ENCODE measurements at regions not wholly inside any gene's neighbourhood (a gene's known extent, or its start where the extent isn't known, plus 50 kb on each side); places are given as distances from the start of the nearest gene placed in this dataset.

DNA sequence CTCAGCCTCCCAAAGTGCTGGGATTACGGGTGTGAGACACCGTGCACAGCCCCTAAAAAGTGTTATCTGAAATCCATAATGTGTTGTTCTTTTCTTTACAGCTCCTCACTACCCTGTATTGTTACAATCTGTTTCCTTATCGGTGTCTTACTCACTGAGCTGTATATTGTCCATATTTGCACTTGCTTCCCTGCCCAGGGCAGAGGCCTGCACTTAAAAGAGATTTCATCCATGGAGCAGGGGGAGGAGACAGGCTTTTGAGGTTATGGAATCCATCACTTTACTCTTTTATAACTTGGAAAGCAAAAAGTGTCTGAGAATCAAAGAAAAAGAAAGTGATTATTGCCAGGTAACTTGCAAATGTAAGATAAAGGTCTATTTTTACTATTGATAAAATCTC lies 251.0 kb downstream of the DIO2 start:
- no peak overlapping the region for H3K4me3 ChIP-seq
- peaks cover 14 to 18% (median 17%) of the 10 kb centered on the region in 11 experiments for H3K9me3 ChIP-seq (replicated peaks in 1 of 11)
- H3K36me3 ChIP-seq = no peaks in the 10 kb centered on the region
- H3K4me2 ChIP-seq = no peak overlapping the region
- no peaks in the 10 kb centered on the region for H4K20me1 ChIP-seq
- no peaks in the 10 kb centered on the region for H3K4me1 ChIP-seq
- no peak for TF ChIP-seq Cebpa-rat (IDR thresholded peaks at IDR 0.05)
- no peak overlapping the region for H3K9ac ChIP-seq
- H3K27me3 ChIP-seq = no peaks in the 10 kb centered on the region
- H3K27ac ChIP-seq = no peak overlapping the region

DNA sequence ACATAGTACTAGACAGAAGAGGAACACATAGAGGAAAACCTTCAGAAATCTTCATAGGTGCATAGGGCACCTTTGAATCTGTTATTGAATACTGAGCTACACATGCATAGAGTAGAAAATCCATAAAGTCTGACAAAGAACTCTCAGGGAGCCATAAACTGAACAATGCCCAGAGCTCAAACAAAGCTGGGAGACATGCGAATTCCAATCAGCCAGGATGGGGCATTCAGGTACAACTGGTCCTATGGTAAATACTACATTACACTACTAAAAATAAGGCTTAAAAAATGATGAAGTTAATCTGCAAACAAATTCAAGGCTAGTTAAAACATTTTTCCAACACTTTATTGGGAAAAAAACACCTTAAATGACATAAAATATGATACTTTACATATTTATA lies 259.7 kb downstream of the DIO2 start:
- Histone ChIP-seq H3K4me3 (no peak overlapping the region), H3K9ac (no peak overlapping the region), H3K4me1 (no peaks in the 10 kb centered on the region), H3K4me2 (no peak overlapping the region), H4K20me1 (no peaks in the 10 kb centered on the region), H3K27ac (no peak overlapping the region), H3K27me3 (no peaks in the 10 kb centered on the region), H3K36me3 (no peaks in the 10 kb centered on the region), H3K9me3 (replicated peaks in 1 of 11) (peaks cover 29 to 36% (median 31%) of the 10 kb centered on the region in 11 experiments)
- TF ChIP-seq Cebpa-rat (IDR thresholded peaks at IDR 0.05) = no peak

DNA sequence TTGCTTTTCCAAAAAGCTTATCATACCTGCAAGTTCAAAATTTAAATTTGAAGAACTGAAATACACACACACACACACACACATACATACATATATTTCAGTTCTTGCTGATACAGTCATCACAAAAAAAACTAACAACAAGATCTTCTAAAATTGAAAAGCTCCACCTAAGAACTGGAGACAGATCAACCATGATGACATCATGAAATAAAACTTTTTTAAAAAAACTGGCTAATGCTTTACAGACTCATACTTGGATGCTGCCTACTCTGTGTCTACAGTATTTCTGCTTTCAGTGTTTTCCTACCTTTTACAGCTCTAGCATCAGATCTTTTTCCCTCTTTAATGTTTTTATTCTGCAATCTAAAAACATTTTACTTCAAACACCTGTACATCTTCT lies 261.4 kb downstream of the DIO2 start:
- Histone ChIP-seq H3K9ac (no peak overlapping the region), H3K4me2 (no peak overlapping the region), H3K27ac (no peak overlapping the region), H3K4me1 (no peaks in the 10 kb centered on the region), H4K20me1 (no peaks in the 10 kb centered on the region), H3K4me3 (no peak overlapping the region), H3K36me3 (no peaks in the 10 kb centered on the region), H3K9me3 (replicated peaks in 1 of 11) (peaks cover 12 to 19% (median 15%) of the 10 kb centered on the region in 11 experiments), H3K27me3 (no peaks in the 10 kb centered on the region)
- no peak for TF ChIP-seq Cebpa-rat (IDR thresholded peaks at IDR 0.05)

DNA sequence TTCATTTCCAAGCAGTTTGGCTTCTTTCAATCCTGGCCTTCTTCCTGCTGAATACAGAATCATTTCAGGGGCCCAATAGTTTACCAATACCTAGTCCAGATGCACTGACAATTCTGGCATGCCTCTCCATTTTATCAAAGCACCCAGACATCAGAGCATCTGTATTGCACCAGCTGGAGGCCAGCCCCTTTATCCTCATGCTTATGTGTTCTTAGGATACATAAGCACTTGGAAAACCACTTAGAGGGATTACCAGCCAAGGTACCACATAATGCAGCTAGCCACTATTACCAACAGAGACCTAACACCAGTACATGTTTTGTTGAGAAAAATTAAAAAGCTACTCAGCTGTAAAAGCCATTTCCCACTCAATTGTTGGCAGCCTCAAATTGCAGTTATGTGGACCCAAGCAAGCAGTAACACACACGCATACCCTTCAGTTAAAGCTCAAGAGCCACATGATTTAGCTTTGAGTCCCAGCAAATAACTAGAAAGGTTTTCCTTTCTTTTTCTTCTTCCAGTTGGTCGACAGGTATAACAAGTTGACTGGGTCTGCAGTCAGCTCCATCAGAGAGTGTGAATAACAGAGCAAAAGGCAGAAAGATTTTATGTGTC lies 263.8 kb downstream of the DIO2 start:
- no peaks in the 10 kb centered on the region for H4K20me1 ChIP-seq
- no peaks in the 10 kb centered on the region for H3K36me3 ChIP-seq
- H3K27ac ChIP-seq = no peak overlapping the region
- no peak overlapping the region for H3K4me2 ChIP-seq
- no peaks in the 10 kb centered on the region for H3K9me3 ChIP-seq (replicated peaks in 1 of 11)
- H3K9ac ChIP-seq = no peak overlapping the region
- no peak for TF ChIP-seq Cebpa-rat (IDR thresholded peaks at IDR 0.05)
- H3K4me3 ChIP-seq = no peak overlapping the region
- no peaks in the 10 kb centered on the region for H3K27me3 ChIP-seq
- H3K4me1 ChIP-seq = no peaks in the 10 kb centered on the region

DNA sequence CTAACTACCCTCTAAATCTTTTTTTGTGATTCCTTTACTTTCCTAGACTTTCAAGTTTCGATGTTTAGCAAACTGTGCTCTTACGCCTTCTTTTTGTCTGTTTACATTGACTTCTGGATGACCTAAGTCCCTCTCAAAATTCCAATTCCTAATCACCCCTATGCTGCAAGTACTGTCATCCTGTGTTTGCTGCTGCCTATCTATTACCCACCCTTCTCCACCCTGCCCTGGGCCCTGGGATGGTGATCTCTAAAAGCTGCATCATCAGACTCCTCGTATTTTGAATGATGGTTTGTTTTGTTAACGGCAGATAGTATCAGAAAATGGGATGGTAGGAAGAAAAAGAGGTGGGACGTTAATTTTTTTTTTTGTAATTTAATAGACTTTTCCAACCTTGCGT lies 272.1 kb downstream of the DIO2 start:
- Histone ChIP-seq H3K36me3 (no peaks in the 10 kb centered on the region), H3K9me3 (replicated peaks in 1 of 11) (no peaks in the 10 kb centered on the region), H3K4me3 (no peak overlapping the region), H3K27ac (no peak overlapping the region), H3K4me1 (peaks cover 0 to 7% (median 0%) of the 10 kb centered on the region in 10 experiments; a peak in 2 of 20 replicates), H3K27me3 (no peaks in the 10 kb centered on the region), H3K4me2 (no peak overlapping the region), H3K9ac (no peak overlapping the region), H4K20me1 (no peaks in the 10 kb centered on the region)
- no peak for TF ChIP-seq Cebpa-rat (IDR thresholded peaks at IDR 0.05)

DNA sequence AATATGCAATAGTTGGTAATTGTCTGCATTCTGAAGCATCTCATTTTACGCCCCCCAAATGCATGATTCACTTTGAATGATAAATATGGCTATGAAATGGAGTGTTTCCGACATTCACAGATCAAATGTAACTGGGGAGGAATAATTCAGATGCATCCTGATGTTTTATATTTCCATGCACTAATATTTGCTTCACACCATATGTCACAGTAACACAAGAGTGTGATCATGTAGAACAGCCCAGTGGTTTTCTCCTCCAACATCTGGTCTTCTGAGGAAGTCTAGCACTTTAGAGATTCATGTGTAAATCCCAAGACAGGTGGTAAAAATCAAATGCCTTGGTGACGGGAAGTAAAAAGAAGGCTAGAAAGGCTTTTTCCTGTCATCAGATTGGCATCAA lies 273.1 kb downstream of the DIO2 start:
- Histone ChIP-seq H3K9me3 (replicated peaks in 1 of 11) (no peaks in the 10 kb centered on the region), H3K27ac (no peak overlapping the region)
- TF ChIP-seq Cebpa-rat (IDR thresholded peaks at IDR 0.05) = no peak

DNA sequence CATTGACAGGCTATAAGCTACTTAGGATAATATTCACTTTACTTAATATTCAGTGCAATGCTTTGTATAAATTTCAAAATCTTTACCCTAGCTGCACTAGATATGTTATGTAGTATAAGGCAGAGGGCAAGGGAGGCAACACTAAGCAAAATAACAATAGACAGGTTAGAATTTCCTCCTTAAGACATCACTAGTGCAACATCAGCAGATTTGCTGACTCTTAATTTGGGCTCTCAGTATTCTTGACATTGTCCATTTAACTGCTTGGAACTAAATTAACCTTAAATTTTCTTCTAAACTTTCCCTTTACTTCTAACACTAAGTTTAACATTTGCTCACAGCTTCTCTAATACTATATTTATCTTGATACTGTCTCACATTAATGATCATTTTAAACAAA lies 273.9 kb downstream of the DIO2 start:
- Histone ChIP-seq H3K36me3 (no peaks in the 10 kb centered on the region), H3K27me3 (no peaks in the 10 kb centered on the region), H3K4me2 (no peak overlapping the region), H4K20me1 (no peaks in the 10 kb centered on the region), H3K9me3 (replicated peaks in 1 of 11) (no peaks in the 10 kb centered on the region), H3K4me3 (no peak overlapping the region), H3K27ac (no peak overlapping the region), H3K9ac (no peak overlapping the region), H3K4me1 (peaks cover 0 to 7% (median 0%) of the 10 kb centered on the region in 10 experiments; a peak in 2 of 20 replicates)
- TF ChIP-seq Cebpa-rat (IDR thresholded peaks at IDR 0.05) = no peak

More for the DNA sequence above, 273.1 kb downstream of the DIO2 start:
- Histone ChIP-seq H4K20me1 (no peaks in the 10 kb centered on the region), H3K36me3 (no peaks in the 10 kb centered on the region), H3K4me3 (no peak overlapping the region), H3K9ac (no peak overlapping the region), H3K27me3 (no peaks in the 10 kb centered on the region), H3K4me1 (peaks cover 0 to 7% (median 0%) of the 10 kb centered on the region in 10 experiments; a peak in 2 of 20 replicates), H3K4me2 (no peak overlapping the region; a peak in 1 of 22 replicates)

DNA sequence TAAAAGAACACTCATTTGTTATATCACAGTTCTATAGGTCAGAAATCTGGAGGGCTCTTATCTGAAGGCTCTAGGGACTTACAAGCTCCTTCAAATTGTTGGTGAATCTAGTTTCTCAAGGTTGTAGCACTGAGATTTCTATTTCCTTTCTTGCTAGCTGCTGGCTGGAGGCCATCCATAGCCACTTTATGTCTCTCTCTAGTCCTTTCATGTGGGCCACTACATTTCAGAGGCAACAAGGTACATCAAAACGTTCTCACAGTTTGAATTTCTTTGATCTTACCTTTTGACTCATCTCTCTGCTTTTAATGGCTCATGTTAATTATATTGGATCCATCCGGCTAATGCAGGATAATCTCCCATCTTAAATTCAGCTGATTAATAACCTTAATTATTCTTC lies 286.8 kb downstream of the DIO2 start:
- Histone ChIP-seq H3K27ac (no peak overlapping the region), H3K4me3 (no peak overlapping the region), H3K4me1 (no peaks in the 10 kb centered on the region), H3K27me3 (no peaks in the 10 kb centered on the region), H4K20me1 (no peaks in the 10 kb centered on the region), H3K9ac (no peak overlapping the region), H3K36me3 (no peaks in the 10 kb centered on the region), H3K4me2 (no peak overlapping the region), H3K9me3 (replicated peaks in 1 of 11) (peaks cover 0 to 26% (median 10%) of the 10 kb centered on the region in 11 experiments; a peak in 17 of 22 replicates)
- TF ChIP-seq Cebpa-rat (IDR thresholded peaks at IDR 0.05) = no peak

DNA sequence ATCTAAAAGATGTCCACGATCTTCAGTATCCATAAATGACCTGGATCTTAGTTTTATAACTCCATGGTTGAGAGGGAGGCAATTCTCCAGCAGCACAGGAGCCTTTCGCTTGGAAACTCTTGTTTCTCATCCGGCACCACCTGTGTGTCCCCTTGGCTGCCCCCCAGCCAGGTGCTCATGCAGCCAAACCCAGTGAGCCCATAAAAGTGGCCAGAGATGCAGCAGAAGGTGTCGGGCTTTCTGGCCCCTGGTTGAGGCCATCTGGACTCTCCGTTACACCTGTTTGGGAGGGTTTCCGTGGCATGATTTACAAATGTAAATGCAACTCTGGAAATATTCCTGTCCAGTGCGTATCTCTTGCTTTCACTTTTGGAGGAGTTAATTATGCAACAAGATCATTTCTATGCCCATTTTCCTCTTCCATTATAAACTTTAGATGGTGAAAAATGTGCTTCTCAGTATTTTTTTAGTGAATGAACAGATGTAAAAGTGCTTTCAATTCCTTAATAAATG lies 291.1 kb downstream of the DIO2 start:
- no peak overlapping the region for H3K27ac ChIP-seq
- H3K9ac ChIP-seq = no peak overlapping the region
- H3K4me1 ChIP-seq = no peaks in the 10 kb centered on the region
- no peaks in the 10 kb centered on the region for H4K20me1 ChIP-seq
- no peaks in the 10 kb centered on the region for H3K27me3 ChIP-seq
- peaks cover 0 to 24% (median 10%) of the 10 kb centered on the region in 11 experiments; a peak in 12 of 22 replicates for H3K9me3 ChIP-seq (replicated peaks in 1 of 11)
- no peak overlapping the region for H3K4me2 ChIP-seq
- no peaks in the 10 kb centered on the region for H3K36me3 ChIP-seq
- TF ChIP-seq Cebpa-rat (IDR thresholded peaks at IDR 0.05) = no peak
- H3K4me3 ChIP-seq = no peak overlapping the region
